ENCODE measurements at regions not wholly inside any gene's neighbourhood (a gene's known extent, or its start where the extent isn't known, plus 50 kb on each side); places are given as distances from the start of the nearest gene placed in this dataset.

- H3K4me3 ChIP-seq (ENCODE audit: low read length in 2 of 2), result no peak overlapping the region
- peak in 7 of 9 donors; percentile 1 to 52 (median 11) for DNase-seq (ENCODE audit: low read depth in 6 of 9, low spot score in 9 of 9)
- H3K36me3 ChIP-seq (ENCODE audit: control insufficient read depth in 2 of 2, insufficient read depth in 2 of 2, low read length in 1 of 2), result no peaks in the 10 kb centered on the region
- peaks cover 0 to 2% of the 10 kb centered on the region in 2 donors for H3K4me1 ChIP-seq (ENCODE audit: control insufficient read depth in 2 of 2, insufficient read depth in 2 of 2, low read length in 2 of 2)
- H3K27ac ChIP-seq (ENCODE audit: low read depth in 1 of 2, low read length in 1 of 2), result no peak overlapping the region
- no peaks in the 10 kb centered on the region for H3K27me3 ChIP-seq (ENCODE audit: control insufficient read depth in 2 of 2, insufficient read depth in 1 of 2, low read length in 1 of 2)
- 24% methylated on average over 1 of the region's 1 CpG for WGBS
- H3K9me3 ChIP-seq (ENCODE audit: control insufficient read depth in 2 of 2, insufficient read depth in 1 of 2, low read length in 1 of 2), result no peaks in the 10 kb centered on the region
These were observed 50.7 kb upstream of the ST6GALNAC3 start for GRCh38 chr1:76023669-76024435.
